Activated T-cell treated with anti-CD3 and anti-CD28 coated beads, Interleukin-2, amount 50 U/mL, for 72 hours (primary cell): ENCODE measurements at regions not wholly inside any gene's neighbourhood (a gene's known extent, or its start where the extent isn't known, plus 50 kb on each side); places are given as distances from the start of the nearest gene placed in this dataset.
"Not testable (repeated sequence)": the region's sequence is repeated elsewhere in the genome, so short reads cannot be mapped to it uniquely, and the experiment has no call there.

ENCODE experiments used
- ATAC-seq, 2 donors: fragments of 150-1000 bp; cut with Tn5 transposase; replicated peaks in 1 of 2; 2 replicates each; pipeline ENCODE4 v1.10.0; 2021; ENCODE audit warnings: moderate library complexity in 2 of 2, mild to moderate bottlenecking in 1 of 2
- DNase-seq, 2 donors: peaks; one replicate each; pipeline ENCODE4 v3.0.0; 2021 to 2022; ENCODE audit warnings: mixed read lengths in 1 of 2
- H3K27ac Mint-ChIP-seq: one replicate; pipeline ENCODE4 v1.8.0; 2022; ENCODE audit warnings: mild to moderate bottlenecking, moderate library complexity, mixed read lengths
- H3K27me3 Mint-ChIP-seq: one replicate; pipeline ENCODE4 v1.8.0; 2022; ENCODE audit warnings: low read depth, mixed read lengths
- H3K36me3 Mint-ChIP-seq, 2 donors: one replicate each; pipeline ENCODE4 v1.8.0; 2022; ENCODE audit warnings: mixed read lengths in 2 of 2, mild to moderate bottlenecking in 1 of 2; ENCODE audit not compliant: insufficient read depth in 2 of 2
- H3K4me1 Mint-ChIP-seq: one replicate; pipeline ENCODE4 v1.8.0; 2022; ENCODE audit warnings: low read depth, mixed read lengths
- H3K4me3 Mint-ChIP-seq, 2 donors: one replicate each; pipeline ENCODE4 v1.8.0; 2022; ENCODE audit warnings: mild to moderate bottlenecking in 2 of 2, mixed read lengths in 2 of 2, moderate library complexity in 2 of 2
- H3K9me3 Mint-ChIP-seq, 2 donors: one replicate each; pipeline ENCODE4 v1.8.0; 2022; ENCODE audit warnings: mixed read lengths in 2 of 2

- H3K4me1 Mint-ChIP-seq: no peaks in the 10 kb centered on the region
- H3K9me3 Mint-ChIP-seq: peaks cover 7 to 12% of the 10 kb centered on the region in 2 donors
- no peak overlapping the region for H3K4me3 Mint-ChIP-seq
- H3K27me3 Mint-ChIP-seq: no peaks in the 10 kb centered on the region
- no peak overlapping the region for H3K27ac Mint-ChIP-seq
- peaks cover 0 to 3% of the 10 kb centered on the region in 2 donors for H3K36me3 Mint-ChIP-seq
- ATAC-seq: no peak
- DNase-seq: no peak
These were observed 392.6 kb downstream of the POM121L12 start for GRCh38 chr7:53428045-53428444.

GRCh38 chr7:53431901-53432300 lies 396.5 kb downstream of the POM121L12 start:
- Mint-ChIP-seq H3K27me3 (no peaks in the 10 kb centered on the region), H3K4me1 (no peaks in the 10 kb centered on the region), H3K9me3 (peaks cover 4 to 6% of the 10 kb centered on the region in 2 donors), H3K4me3 (no peak overlapping the region), H3K36me3 (no peaks in the 10 kb centered on the region), H3K27ac (no peak overlapping the region)
- ATAC-seq (no peak), DNase-seq (no peak)

- no peak overlapping the region for H3K4me3 Mint-ChIP-seq
- H3K27me3 Mint-ChIP-seq: no peaks in the 10 kb centered on the region
- no peaks in the 10 kb centered on the region for H3K36me3 Mint-ChIP-seq
- H3K27ac Mint-ChIP-seq: no peak overlapping the region
- ATAC-seq (no peak), DNase-seq (no peak)
- peaks cover 4 to 6% of the 10 kb centered on the region in 2 donors for H3K9me3 Mint-ChIP-seq
- H3K4me1 Mint-ChIP-seq: no peaks in the 10 kb centered on the region
These were observed 401.9 kb downstream of the POM121L12 start for GRCh38 chr7:53437336-53437735.

GRCh38 chr7:53446170-53446569 lies 410.7 kb downstream of the POM121L12 start:
- H3K27ac Mint-ChIP-seq: no peak overlapping the region
- ATAC-seq (no peak), DNase-seq (no peak)
- peaks cover 0 to 1% of the 10 kb centered on the region in 2 donors for H3K36me3 Mint-ChIP-seq
- no peaks in the 10 kb centered on the region for H3K4me1 Mint-ChIP-seq
- H3K4me3 Mint-ChIP-seq: no peak overlapping the region
- H3K27me3 Mint-ChIP-seq: no peaks in the 10 kb centered on the region
- H3K9me3 Mint-ChIP-seq: peaks cover 0 to 2% of the 10 kb centered on the region in 2 donors

- no peak overlapping the region for H3K27ac Mint-ChIP-seq
- no peaks in the 10 kb centered on the region for H3K27me3 Mint-ChIP-seq
- peaks cover 0 to 2% of the 10 kb centered on the region in 2 donors for H3K36me3 Mint-ChIP-seq
- DNase-seq (no peak), ATAC-seq (no peak)
- H3K9me3 Mint-ChIP-seq: peaks cover 0 to 9% of the 10 kb centered on the region in 2 donors
- H3K4me1 Mint-ChIP-seq: no peaks in the 10 kb centered on the region
- H3K4me3 Mint-ChIP-seq: no peak overlapping the region
These were observed 423.2 kb downstream of the POM121L12 start for GRCh38 chr7:53458636-53459035.

- Mint-ChIP-seq H3K4me1 (no peaks in the 10 kb centered on the region), H3K27me3 (no peaks in the 10 kb centered on the region), H3K36me3 (no peaks in the 10 kb centered on the region), H3K4me3 (no peak overlapping the region), H3K27ac (no peak overlapping the region), H3K9me3 (peaks cover 8% of the 10 kb centered on the region in 2 donors)
- no peak for ATAC-seq
- DNase-seq: no peak
These were observed 430.9 kb downstream of the POM121L12 start for GRCh38 chr7:53466371-53466770.

- H3K36me3 Mint-ChIP-seq: no peaks in the 10 kb centered on the region
- H3K9me3 Mint-ChIP-seq: peaks cover 5 to 9% of the 10 kb centered on the region in 2 donors
- H3K27ac Mint-ChIP-seq: no peak overlapping the region
These were observed 435.0 kb downstream of the POM121L12 start for GRCh38 chr7:53470336-53470970.

GRCh38 chr7:53473371-53473770 lies 437.9 kb downstream of the POM121L12 start:
- H3K4me3 Mint-ChIP-seq: no peak overlapping the region
- ATAC-seq: no peak
- H3K9me3 Mint-ChIP-seq: peaks cover 4 to 7% of the 10 kb centered on the region in 2 donors
- no peaks in the 10 kb centered on the region for H3K27me3 Mint-ChIP-seq
- no peak overlapping the region for H3K27ac Mint-ChIP-seq
- no peaks in the 10 kb centered on the region for H3K4me1 Mint-ChIP-seq
- DNase-seq: no peak
- H3K36me3 Mint-ChIP-seq: peaks cover 0 to 2% of the 10 kb centered on the region in 2 donors

More at GRCh38 chr7:53470336-53470970, 435.0 kb downstream of the POM121L12 start:
- ATAC-seq (no peak), DNase-seq (no peak)
- no peaks in the 10 kb centered on the region for H3K27me3 Mint-ChIP-seq
- no peak overlapping the region for H3K4me3 Mint-ChIP-seq
- H3K4me1 Mint-ChIP-seq: no peaks in the 10 kb centered on the region

GRCh38 chr7:53475776-53476175 lies 440.3 kb downstream of the POM121L12 start:
- H3K9me3 Mint-ChIP-seq: peaks cover 11 to 14% of the 10 kb centered on the region in 2 donors
- H3K36me3 Mint-ChIP-seq: peaks cover 0 to 2% of the 10 kb centered on the region in 2 donors
- ATAC-seq: no peak
- H3K27me3 Mint-ChIP-seq: no peaks in the 10 kb centered on the region
- no peak overlapping the region for H3K27ac Mint-ChIP-seq
- DNase-seq: no peak
- H3K4me1 Mint-ChIP-seq: no peaks in the 10 kb centered on the region
- H3K4me3 Mint-ChIP-seq: no peak overlapping the region

GRCh38 chr7:53476566-53476965 lies 441.1 kb downstream of the POM121L12 start:
- H3K4me3 Mint-ChIP-seq: no peak overlapping the region
- H3K9me3 Mint-ChIP-seq: peaks cover 11 to 16% of the 10 kb centered on the region in 2 donors
- no peaks in the 10 kb centered on the region for H3K4me1 Mint-ChIP-seq
- ATAC-seq (no peak), DNase-seq (no peak)
- peaks cover 0 to 2% of the 10 kb centered on the region in 2 donors for H3K36me3 Mint-ChIP-seq
- H3K27me3 Mint-ChIP-seq: no peaks in the 10 kb centered on the region
- no peak overlapping the region for H3K27ac Mint-ChIP-seq

- H3K27ac Mint-ChIP-seq: no peak overlapping the region
- no peaks in the 10 kb centered on the region for H3K27me3 Mint-ChIP-seq
- peaks cover 10 to 22% of the 10 kb centered on the region in 2 donors for H3K9me3 Mint-ChIP-seq
- peaks cover 1% of the 10 kb centered on the region in 2 donors for H3K36me3 Mint-ChIP-seq
- no peak overlapping the region for H3K4me3 Mint-ChIP-seq
- H3K4me1 Mint-ChIP-seq: no peaks in the 10 kb centered on the region
- no peak for DNase-seq
- ATAC-seq: no peak
These were observed 449.9 kb downstream of the POM121L12 start for GRCh38 chr7:53485354-53485753.

GRCh38 chr7:53491051-53491450 lies 455.6 kb downstream of the POM121L12 start:
- Mint-ChIP-seq H3K36me3 (peaks cover 0 to 1% of the 10 kb centered on the region in 2 donors), H3K27ac (no peak overlapping the region), H3K4me1 (no peaks in the 10 kb centered on the region), H3K9me3 (peaks cover 9 to 14% of the 10 kb centered on the region in 2 donors), H3K27me3 (no peaks in the 10 kb centered on the region), H3K4me3 (no peak overlapping the region)
- ATAC-seq: no peak
- DNase-seq: no peak

GRCh38 chr7:53495181-53495580 lies 459.7 kb downstream of the POM121L12 start:
- peaks cover 5 to 13% of the 10 kb centered on the region in 2 donors for H3K9me3 Mint-ChIP-seq
- DNase-seq, H3K27me3 Mint-ChIP-seq, H3K4me3 Mint-ChIP-seq, H3K36me3 Mint-ChIP-seq, H3K4me1 Mint-ChIP-seq, H3K27ac Mint-ChIP-seq, ATAC-seq: not testable (repeated sequence)

- peaks cover 8 to 11% of the 10 kb centered on the region in 2 donors for H3K9me3 Mint-ChIP-seq
These were observed 464.6 kb downstream of the POM121L12 start for GRCh38 chr7:53500076-53500475.

More at GRCh38 chr7:53500076-53500475, 464.6 kb downstream of the POM121L12 start:
- no peak for DNase-seq
- Mint-ChIP-seq H3K27ac (no peak overlapping the region), H3K27me3 (no peaks in the 10 kb centered on the region), H3K4me1 (no peaks in the 10 kb centered on the region), H3K4me3 (no peak overlapping the region), H3K36me3 (no peaks in the 10 kb centered on the region)
- ATAC-seq: no peak
